GM21825 (cell line): ENCODE measurements at regions not wholly inside any gene's neighbourhood (a gene's known extent, or its start where the extent isn't known, plus 50 kb on each side); places are given as distances from the start of the nearest gene placed in this dataset.

Experiments used
- ATAC-seq: cut with Tn5 transposase; IDR thresholded peaks from one replicate; pipeline ENCODE4 v1.9.1; 2021; ENCODE audit warnings: mild to moderate bottlenecking, moderate library complexity; ENCODE audit not compliant: unreplicated experiment

GRCh38 chrX:25226151-25226550 lies 210.4 kb upstream of the ARX start:
- ATAC-seq: no peak

DNA sequence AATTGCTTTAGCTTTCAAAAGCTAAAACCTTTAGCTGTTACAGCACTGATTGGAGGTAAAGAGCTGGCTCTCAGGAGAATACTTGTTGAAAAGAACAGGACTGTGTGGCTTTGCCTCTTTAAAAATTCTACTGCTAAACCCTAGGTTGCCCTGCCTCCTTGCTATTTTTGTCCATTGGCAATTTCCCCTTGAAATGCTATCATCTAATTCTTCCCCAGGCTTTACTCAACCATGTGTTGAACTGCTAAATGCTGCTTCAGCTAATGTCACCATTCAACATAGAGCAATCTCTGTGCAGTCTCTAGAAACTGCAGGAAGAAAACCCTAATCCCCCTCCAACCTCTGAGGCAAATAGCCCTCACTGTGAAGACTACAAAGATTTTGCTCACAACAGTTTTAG lies 203.7 kb upstream of the ARX start:
- ATAC-seq: no peak

DNA sequence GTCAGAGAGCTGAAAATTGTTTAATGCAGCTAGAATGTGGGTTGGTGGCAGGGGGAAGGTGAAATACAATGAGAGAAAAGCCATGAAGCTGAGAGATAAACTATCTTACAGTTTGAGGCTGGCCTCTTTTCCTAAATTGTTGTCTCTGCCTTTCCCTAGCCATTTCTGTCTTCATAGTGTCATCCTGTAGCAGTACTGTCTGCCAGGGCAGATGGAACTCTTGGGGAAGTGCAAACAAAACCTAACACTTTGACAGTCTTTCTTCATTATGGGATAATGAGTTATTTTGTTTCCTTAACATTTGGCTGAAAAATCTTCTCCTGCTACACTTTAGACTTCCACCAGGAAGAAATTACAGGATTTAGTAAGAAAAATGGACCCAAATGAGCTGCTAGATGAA lies 197.8 kb upstream of the ARX start:
- ATAC-seq: no peak

DNA sequence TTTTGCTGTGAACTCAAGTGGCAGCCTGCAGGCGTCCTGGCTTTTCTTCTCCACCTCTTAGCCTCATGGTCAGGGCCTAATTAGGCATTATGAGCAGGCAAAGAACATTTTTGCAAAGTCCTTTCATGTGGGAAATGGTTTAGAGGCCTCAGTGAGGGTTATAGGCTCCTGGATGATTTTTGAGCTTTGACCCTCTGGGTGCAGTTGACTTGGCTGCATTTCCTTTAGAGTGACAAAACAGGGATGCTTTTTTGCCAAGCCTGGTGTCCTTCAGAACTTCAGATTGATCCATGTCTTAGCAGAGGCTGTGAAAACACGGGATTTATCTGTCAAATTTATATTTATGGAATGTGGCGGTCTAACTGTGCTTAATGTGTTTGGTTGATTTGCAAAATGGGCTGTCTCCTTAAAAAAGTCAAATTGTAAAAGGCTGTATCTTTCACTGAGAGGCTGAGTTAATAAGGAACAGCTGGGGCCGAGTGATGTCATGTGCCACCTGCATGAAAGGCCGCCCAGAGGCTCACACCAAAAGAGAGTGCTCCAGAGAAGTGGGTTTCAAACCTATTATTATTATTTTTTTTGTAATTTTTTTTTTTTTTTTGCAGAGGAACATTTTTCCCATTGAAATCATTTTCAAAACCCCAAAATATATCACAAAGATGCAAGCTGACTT lies 192.2 kb upstream of the ARX start:
- no peak for ATAC-seq

DNA sequence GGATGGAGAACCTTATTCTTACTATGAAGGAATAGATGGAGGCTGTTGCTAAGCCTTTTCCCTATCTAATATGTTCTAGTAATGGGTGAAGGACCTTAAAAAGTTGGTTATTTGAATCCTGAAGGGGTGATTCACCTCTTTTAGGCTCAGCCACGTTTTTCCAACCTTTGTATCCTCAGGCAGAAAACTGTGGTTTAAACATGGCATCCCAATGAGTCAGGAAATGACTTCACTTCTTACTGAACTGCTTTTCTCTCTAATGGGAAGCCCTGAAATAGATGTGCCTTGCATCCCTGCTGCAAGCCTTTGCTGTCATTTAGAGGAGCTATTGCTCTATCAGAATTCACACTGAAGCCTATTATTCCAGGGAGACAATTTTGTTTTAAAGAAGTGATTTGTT lies 191.0 kb upstream of the ARX start:
- no peak for ATAC-seq

DNA sequence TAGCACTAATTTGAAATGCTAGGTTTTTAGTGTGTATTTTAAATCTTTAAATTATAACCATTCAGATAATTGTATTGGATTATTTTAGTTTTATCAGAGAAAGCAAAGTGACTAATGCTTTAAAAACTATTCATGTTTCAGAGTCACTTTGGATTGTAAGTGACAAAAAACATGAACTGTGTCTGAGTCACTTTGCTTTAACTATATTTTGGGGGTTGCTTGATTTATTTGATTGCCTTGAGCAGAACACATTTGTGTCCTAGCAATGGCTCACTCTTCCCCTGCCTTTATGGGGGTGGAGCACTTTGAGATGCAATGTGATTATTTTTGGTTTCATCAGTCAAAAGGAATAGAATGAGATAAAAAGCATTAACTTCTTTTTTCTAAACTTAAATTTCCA lies 188.4 kb upstream of the ARX start:
- no peak for ATAC-seq

GRCh38 chrX:25202827-25203226 lies 187.1 kb upstream of the ARX start:
- ATAC-seq: no peak

- no peak for ATAC-seq
Measured at GRCh38 chrX:25198891-25199290, 183.1 kb upstream of the ARX start.

- no peak for ATAC-seq
Measured at GRCh38 chrX:25198253-25198652, 182.5 kb upstream of the ARX start.

- no peak for ATAC-seq
Measured at GRCh38 chrX:25196221-25196620, 180.5 kb upstream of the ARX start.

DNA sequence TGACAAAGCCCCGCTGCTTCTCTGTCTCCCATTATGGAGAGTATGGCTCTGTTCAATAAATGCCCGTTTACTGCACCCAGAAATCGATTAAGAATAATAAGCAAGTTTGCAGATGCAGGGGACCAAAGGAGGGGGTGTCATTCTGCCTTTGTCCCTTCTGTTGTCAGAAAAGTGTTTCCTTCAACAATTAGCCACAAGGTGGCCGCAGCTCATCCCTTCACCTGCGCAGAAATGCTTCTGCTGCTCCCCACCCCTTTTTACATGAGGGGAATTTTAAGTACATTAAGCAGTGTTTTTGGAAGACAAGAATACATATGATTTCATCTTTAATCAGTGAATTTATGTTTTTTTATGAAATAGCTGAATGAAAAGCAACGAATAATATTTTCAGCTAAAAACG lies 175.6 kb upstream of the ARX start:
- ATAC-seq: no peak

DNA sequence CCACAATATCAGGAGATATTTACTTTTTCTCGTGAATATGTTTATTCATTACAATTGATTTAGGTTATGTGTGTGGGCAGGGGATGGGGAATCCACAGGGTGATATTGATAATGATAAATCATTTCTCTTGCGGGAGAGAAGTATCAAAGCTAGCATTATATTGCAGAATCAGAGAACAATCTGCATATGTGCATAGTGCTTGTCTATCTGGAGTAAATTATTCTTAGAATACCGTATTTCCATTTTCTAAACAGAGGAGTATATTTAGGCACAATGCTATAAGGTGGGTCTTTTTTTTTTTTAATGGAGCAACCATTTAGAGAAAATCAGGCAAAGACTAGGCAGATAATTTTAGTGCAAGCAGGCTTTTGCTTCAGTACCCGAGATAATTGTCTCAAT lies 166.0 kb upstream of the ARX start:
- ATAC-seq: no peak

DNA sequence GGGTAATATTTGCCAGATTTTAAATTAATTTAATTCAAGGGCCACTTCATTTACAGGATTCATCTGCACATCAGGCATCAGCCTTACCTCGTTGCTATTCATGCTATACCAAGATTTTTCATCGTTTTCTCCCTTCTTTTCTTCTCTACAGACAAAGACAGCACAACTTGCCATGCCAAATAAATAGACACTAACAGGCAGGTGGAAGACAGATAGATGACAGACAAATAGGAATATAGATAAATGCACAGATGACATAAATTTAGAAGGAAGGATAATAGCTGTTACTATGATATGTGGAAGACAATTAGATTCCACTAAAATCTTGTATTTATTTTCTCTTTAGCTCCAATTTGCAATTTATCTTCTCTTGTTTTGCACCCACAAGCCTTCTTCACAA lies 164.5 kb upstream of the ARX start:
- ATAC-seq: no peak

- no peak for ATAC-seq
Measured at GRCh38 chrX:25178555-25178954, 162.8 kb upstream of the ARX start.

- peak; percentile 64 for ATAC-seq
Measured at GRCh38 chrX:25175743-25176142, 160.0 kb upstream of the ARX start.

DNA sequence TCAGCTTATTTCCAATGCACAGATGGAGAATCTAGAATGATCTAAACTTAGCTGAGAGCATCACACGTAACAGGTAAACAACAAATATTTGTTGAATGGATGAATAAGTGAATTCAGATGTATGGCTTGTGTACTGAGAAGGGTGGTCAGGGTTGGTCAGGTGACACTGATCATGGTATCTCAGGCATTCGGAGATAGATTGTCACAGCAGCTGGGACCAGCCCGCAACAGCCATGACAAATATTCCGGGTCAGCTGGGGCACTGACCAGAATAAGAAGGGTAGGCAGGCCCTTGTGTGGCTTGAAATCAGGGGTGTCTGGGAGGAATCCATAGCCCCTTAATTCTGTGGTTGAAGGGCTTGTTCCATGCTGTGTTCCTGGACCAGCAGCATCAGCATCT lies 159.4 kb upstream of the ARX start:
- ATAC-seq: no peak

DNA sequence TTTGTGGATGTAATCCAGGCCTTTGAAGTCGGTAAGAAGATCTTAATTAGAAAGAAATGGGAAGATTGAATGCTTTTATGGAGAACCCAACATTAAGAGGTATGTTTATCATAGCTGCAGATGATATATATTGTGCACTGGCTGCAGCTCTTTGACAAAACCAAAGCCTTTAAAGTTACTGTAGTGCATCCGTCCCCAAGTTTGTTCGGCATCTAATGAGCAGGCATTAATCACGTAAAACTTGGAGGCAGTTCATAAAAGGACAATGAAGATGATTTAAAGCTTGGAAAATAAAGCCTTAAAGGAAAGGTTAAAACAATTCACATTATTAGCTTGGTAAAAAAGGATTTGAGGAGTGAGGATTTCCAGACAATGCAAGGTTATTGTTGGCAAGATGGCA lies 150.8 kb upstream of the ARX start:
- no peak for ATAC-seq

DNA sequence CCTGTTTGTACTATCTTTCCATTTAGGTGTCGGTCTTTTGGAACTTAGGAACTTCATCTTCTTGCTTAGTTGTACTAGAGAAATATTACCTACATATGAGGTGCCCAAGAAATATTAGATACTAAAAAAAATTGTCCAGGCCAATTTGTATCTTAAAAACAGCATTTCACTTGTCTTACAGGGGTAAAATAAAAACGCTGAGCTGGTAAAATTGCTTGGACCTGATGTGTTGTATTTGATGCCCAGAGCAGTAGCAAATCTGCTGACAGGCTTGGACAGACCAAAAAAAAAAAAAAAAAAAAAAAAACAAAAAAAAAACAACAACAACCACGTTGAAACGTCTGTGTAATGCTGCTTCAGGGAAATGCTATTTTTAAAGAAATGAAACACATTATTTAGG lies 150.4 kb upstream of the ARX start:
- ATAC-seq: no peak

DNA sequence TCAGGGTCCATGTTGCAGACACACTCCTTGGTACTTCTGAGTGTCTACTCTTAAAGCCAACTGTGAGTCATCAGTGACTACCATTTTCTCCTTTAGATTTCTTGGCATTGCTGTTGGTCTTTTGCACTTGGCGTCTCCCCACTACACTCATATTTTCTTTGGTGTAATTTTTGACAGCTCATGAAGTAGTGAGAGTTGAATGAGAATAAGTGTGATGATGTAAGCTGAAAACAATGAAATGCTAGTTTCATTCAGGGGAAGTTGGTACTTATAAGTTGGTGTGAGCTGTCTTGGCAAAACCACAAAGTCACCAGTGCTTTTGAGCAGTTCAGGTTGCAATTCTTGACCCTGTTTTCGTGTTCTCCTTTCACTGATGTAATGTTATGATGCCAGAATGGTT lies 142.9 kb upstream of the ARX start:
- ATAC-seq: no peak

DNA sequence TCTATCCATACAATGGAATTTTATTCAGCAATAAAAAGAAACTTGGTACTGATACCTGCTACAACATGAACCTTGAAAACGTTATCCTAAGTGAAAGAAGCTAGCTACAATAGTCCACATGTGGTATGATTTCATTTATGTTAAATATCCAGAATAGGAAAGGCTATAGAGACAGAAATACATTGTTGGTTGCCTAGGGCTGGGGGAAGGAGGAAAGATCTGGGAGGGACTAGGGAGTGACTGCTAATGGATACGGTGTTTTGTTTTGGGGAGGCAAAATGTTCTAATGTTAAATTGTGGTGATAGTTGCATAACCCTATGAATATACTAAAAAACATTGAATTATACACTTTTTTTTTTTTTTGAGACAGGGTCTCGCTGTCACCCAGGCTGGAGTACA lies 141.1 kb upstream of the ARX start:
- no peak for ATAC-seq

DNA sequence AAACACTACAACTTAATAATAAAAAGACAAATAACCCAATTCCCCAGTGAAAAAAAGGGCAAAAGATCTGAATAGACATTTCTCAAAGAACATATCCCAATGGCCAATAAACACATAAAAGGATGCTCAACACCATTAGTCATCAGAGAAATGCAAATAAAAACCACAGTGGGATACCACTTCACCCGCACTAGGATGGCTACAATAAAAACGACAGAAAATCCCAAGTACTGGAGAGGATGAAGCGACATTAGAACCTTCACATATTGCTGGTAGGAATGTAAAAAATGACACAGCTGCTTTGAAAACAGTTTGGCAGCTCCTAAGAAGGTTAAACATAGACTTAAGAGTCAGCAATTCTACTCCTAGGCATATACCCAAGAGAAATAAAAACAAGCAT lies 140.6 kb upstream of the ARX start:
- no peak for ATAC-seq

- ATAC-seq: no peak
Measured at GRCh38 chrX:25154168-25154567, 138.4 kb upstream of the ARX start.

GRCh38 chrX:25151749-25152148 lies 136.0 kb upstream of the ARX start:
- no peak for ATAC-seq
